ENCODE measurements at regions not wholly inside any gene's neighbourhood (a gene's known extent, or its start where the extent isn't known, plus 50 kb on each side); places are given as distances from the start of the nearest gene placed in this dataset.

DNA sequence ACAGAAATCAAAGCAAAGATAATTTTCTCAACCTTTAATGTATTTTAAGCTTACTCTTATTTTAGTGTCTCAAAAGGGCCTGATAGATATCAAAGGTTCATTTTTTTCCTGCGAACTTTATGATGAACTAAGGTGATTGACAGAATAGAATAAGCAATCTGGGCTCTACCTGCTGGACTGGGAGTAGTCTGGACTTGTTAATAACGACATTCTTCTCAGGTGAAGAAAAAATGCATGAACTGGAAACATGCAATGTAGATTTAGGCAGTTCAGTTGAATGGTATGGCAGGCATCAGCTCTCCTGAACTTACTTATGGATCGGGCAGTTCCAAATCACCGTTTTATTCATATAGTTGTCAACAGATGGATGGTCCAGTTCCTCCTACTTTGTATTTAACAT lies 189.7 kb upstream of the ZBTB20 start:
- peaks cover 0 to 7% (median 0%) of the 10 kb centered on the region in 12 donors for H3K4me1 ChIP-seq
- H3K27me3 ChIP-seq, result no peaks in the 10 kb centered on the region
- no peaks in the 10 kb centered on the region for H3K36me3 ChIP-seq
- TF ChIP-seq, protein P1, sequence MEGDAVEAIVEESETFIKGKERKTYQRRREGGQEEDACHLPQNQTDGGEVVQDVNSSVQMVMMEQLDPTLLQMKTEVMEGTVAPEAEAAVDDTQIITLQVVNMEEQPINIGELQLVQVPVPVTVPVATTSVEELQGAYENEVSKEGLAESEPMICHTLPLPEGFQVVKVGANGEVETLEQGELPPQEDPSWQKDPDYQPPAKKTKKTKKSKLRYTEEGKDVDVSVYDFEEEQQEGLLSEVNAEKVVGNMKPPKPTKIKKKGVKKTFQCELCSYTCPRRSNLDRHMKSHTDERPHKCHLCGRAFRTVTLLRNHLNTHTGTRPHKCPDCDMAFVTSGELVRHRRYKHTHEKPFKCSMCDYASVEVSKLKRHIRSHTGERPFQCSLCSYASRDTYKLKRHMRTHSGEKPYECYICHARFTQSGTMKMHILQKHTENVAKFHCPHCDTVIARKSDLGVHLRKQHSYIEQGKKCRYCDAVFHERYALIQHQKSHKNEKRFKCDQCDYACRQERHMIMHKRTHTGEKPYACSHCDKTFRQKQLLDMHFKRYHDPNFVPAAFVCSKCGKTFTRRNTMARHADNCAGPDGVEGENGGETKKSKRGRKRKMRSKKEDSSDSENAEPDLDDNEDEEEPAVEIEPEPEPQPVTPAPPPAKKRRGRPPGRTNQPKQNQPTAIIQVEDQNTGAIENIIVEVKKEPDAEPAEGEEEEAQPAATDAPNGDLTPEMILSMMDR (IDR thresholded peaks at IDR 0.05), result no peak
- no peak for TF ChIP-seq POLR2A (IDR thresholded peaks at IDR 0.05)
- no peak for DNase-seq
- ATAC-seq, result no peak
- intact Hi-C loops (cut with DNase I), result no loop called here
- no peak overlapping the region for H3K4me3 ChIP-seq
- no peak overlapping the region for H3K27ac ChIP-seq
- H3K9me3 ChIP-seq, result no peaks in the 10 kb centered on the region
- WGBS, 4 donors, result 82 to 95% (median 92%) methylated on average over 4 of the region's 4 CpGs

DNA sequence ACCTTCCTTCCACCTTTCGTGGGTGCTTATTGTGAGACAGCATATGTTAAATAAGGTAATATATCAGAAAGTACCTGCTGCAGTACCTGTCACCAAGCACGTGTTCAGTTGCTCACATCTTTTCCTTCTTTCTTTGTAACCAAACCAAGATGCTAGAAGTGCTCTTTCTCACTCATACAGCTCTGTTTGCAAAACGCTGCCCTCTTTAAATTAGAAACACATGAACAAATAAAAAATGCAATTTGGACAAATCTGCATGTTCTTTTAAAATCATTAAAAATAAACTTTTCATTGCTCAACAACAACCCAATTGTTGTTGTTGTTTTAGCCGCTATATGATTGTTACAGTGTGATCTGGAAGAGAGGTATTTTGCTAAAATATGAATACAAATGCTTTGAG lies 193.5 kb upstream of the ZBTB20 start:
- ATAC-seq (no peak), DNase-seq (no peak)
- WGBS, 4 donors, result 88 to 90% (median 89%) methylated on average over 4 of the region's 4 CpGs
- H3K4me3 ChIP-seq, result no peak overlapping the region
- no peaks in the 10 kb centered on the region for H3K36me3 ChIP-seq
- no peaks in the 10 kb centered on the region for H3K27me3 ChIP-seq
- peaks cover 0 to 7% (median 0%) of the 10 kb centered on the region in 12 donors for H3K4me1 ChIP-seq
- no peak overlapping the region for H3K27ac ChIP-seq
- H3K9me3 ChIP-seq, result no peaks in the 10 kb centered on the region
- intact Hi-C loops (cut with DNase I), result no loop called here
- TF ChIP-seq POLR2A (IDR thresholded peaks at IDR 0.05), result no peak
- TF ChIP-seq, protein P1 (IDR thresholded peaks at IDR 0.05), result no peak

DNA sequence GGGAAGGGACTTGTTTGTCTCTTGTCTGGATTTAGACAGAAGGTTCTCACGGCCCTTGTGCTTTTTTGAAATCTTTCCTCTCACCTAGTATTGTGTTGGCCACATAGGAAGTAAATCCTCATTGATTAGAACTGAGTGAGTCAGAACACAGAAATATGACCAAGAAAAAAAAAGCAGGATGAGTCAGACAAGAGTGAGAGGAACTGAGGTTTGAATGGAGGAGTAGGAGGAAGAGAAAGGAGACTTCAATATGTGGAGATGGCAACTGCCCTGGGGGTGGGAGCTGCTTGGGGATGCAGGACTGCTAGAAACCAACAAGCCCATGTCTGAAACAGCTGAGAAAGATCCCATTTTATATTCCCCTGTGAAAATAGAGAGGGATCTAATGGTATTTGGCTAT lies 194.1 kb upstream of the ZBTB20 start:
- Histone ChIP-seq H3K27me3 (no peaks in the 10 kb centered on the region), H3K9me3 (no peaks in the 10 kb centered on the region), H3K4me3 (no peak overlapping the region), H3K4me1 (peaks cover 0 to 7% (median 0%) of the 10 kb centered on the region in 12 donors), H3K36me3 (no peaks in the 10 kb centered on the region), H3K27ac (no peak overlapping the region)
- no peak for TF ChIP-seq POLR2A (IDR thresholded peaks at IDR 0.05)
- TF ChIP-seq, protein P1 (IDR thresholded peaks at IDR 0.05), result no peak
- ATAC-seq (peak in 1 of 4 donors; percentile 51), DNase-seq (no peak)
- WGBS, 4 donors, result 56 to 61% (median 60%) methylated on average over 1 of the region's 1 CpG
- intact Hi-C loops (cut with DNase I), result no loop called here

DNA sequence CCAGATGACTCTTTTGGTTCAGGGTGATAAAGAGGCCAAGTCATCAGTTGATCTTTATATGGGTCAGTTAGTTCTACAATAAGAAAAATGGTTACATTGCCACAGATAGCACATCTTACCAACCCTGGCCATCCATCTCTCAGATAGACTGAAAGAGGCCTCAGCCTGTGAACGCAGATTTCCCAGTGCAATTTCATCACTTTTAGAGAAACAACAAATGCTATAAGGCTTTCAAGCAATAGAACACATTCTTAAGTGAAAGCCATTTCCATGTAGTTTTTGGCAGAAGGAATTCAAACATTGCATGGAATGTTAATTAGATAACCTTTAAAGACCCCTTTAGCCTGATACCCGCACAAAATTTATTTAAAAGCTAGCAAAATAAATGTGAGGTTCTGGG lies 200.6 kb upstream of the ZBTB20 start:
- WGBS, 4 donors, result 40 to 73% (median 63%) methylated on average over 2 of the region's 2 CpGs
- Histone ChIP-seq H3K27ac (no peak overlapping the region), H3K9me3 (peaks cover 0 to 1% (median 0%) of the 10 kb centered on the region in 12 donors), H3K36me3 (no peaks in the 10 kb centered on the region), H3K4me3 (no peak overlapping the region), H3K27me3 (no peaks in the 10 kb centered on the region), H3K4me1 (peaks cover 0 to 14% (median 0%) of the 10 kb centered on the region in 12 donors)
- TF ChIP-seq POLR2A (IDR thresholded peaks at IDR 0.05), result no peak
- TF ChIP-seq, protein P1 (IDR thresholded peaks at IDR 0.05), result no peak
- intact Hi-C loops (cut with DNase I), result no loop called here
- DNase-seq (no peak), ATAC-seq (no peak)

Data from heart left ventricle (tissue), 16 donors.